PC-3 (cell line): ENCODE measurements at regions not wholly inside any gene's neighbourhood (a gene's known extent, or its start where the extent isn't known, plus 50 kb on each side); places are given as distances from the start of the nearest gene placed in this dataset.

Experiments used
- CTCF ChIP-seq: fragments of 300-600 bp; sonication (generic); conservative IDR thresholded peaks from 2 replicates; pipeline ENCODE4 v1.5.1; 2017; ENCODE audit warnings: antibody characterized with exemption, low read depth, mild to moderate bottlenecking, low read length
- EZH2phosphoT487 ChIP-seq: fragments of 300-600 bp; sonication (generic); IDR thresholded peaks from 2 replicates; pipeline ENCODE4 v1.6.1; 2018; ENCODE audit warnings: mild to moderate bottlenecking, antibody characterized with exemption, low read length, borderline replicate concordance

- TF ChIP-seq CTCF (no peak), EZH2phosphoT487 (no peak)
These were observed 229.1 kb upstream of the TRPC7 start for GRCh38 chr5:136594416-136594815.
